Osteoblast (primary cell): ENCODE measurements at regions not wholly inside any gene's neighbourhood (a gene's known extent, or its start where the extent isn't known, plus 50 kb on each side); places are given as distances from the start of the nearest gene placed in this dataset.

Experiments
- DNase-seq: peaks from one replicate; pipeline ENCODE4 v3.0.0; 2011; ENCODE audit warnings: low spot score, mixed read lengths; ENCODE audit not compliant: insufficient read length; ENCODE audit errors: missing footprints
- H2AFZ ChIP-seq: 2 replicates; pipeline ENCODE4 v1.6.0; 2011; ENCODE audit warnings: mild to moderate bottlenecking, low read length
- H3K27ac ChIP-seq: 2 replicates; pipeline ENCODE4 v1.5.1; 2011; ENCODE audit warnings: mild to moderate bottlenecking, low read depth, low read length, moderate library complexity
- H3K27me3 ChIP-seq: 2 replicates; pipeline ENCODE4 v1.6.0; 2012; ENCODE audit warnings: mild to moderate bottlenecking, control low read depth, inconsistent platforms, low read length, moderate library complexity; ENCODE audit not compliant: insufficient read depth
- H3K36me3 ChIP-seq: 2 replicates; pipeline ENCODE4 v1.5.1; 2011; ENCODE audit warnings: mild to moderate bottlenecking, low read length, control low read depth, moderate library complexity; ENCODE audit not compliant: insufficient read depth
- H3K4me1 ChIP-seq: 2 replicates; pipeline ENCODE4 v1.5.1; 2011; ENCODE audit warnings: mild to moderate bottlenecking, low read length, control low read depth, moderate library complexity; ENCODE audit not compliant: insufficient read depth
- H3K4me2 ChIP-seq: 2 replicates; pipeline ENCODE4 v1.6.0; 2011; ENCODE audit warnings: mild to moderate bottlenecking, low read length; ENCODE audit not compliant: insufficient read depth
- H3K4me3 ChIP-seq: fragments of 200-600 bp; sonication (generic); 3 replicates; pipeline ENCODE4 v1.5.1; 2012; ENCODE audit warnings: mild to moderate bottlenecking, low read length, inconsistent platforms; ENCODE audit not compliant: insufficient read depth
- H3K79me2 ChIP-seq: 2 replicates; pipeline ENCODE4 v1.6.0; 2012; ENCODE audit warnings: mild to moderate bottlenecking, low read length, control low read depth, inconsistent platforms; ENCODE audit not compliant: insufficient read depth
- H3K9me3 ChIP-seq: 2 replicates; pipeline ENCODE4 v1.5.1; 2011; ENCODE audit warnings: low read depth, low read length, control low read depth
- H4K20me1 ChIP-seq: 2 replicates; pipeline ENCODE4 v1.6.0; 2012; ENCODE audit warnings: mild to moderate bottlenecking, low read length, control low read depth; ENCODE audit not compliant: insufficient read depth
- CTCF ChIP-seq: IDR thresholded peaks from 2 replicates; pipeline ENCODE4 v1.5.1; 2011; ENCODE audit warnings: mild to moderate bottlenecking, low read depth, low read length, moderate library complexity; ENCODE audit errors: extremely low read depth

- no peaks in the 10 kb centered on the region for H4K20me1 ChIP-seq
- no peaks in the 10 kb centered on the region for H3K4me1 ChIP-seq
- no peak for TF ChIP-seq CTCF
- DNase-seq: no peak
- H3K79me2 ChIP-seq: no peaks in the 10 kb centered on the region
- no peaks in the 10 kb centered on the region for H3K9me3 ChIP-seq
- no peak overlapping the region for H2AFZ ChIP-seq
- no peaks in the 10 kb centered on the region for H3K27me3 ChIP-seq
- no peak overlapping the region for H3K4me2 ChIP-seq
- H3K36me3 ChIP-seq: no peaks in the 10 kb centered on the region
- H3K27ac ChIP-seq: no peak overlapping the region
- no peak overlapping the region for H3K4me3 ChIP-seq
Observed at GRCh38 chr5:87940775-87941174, 327.9 kb downstream of the TMEM161B start.

GRCh38 chr5:87936667-87937066, 332.0 kb downstream of the TMEM161B start:
- Histone ChIP-seq H3K4me2 (no peak overlapping the region), H3K9me3 (no peaks in the 10 kb centered on the region), H3K27me3 (no peaks in the 10 kb centered on the region), H3K4me3 (no peak overlapping the region), H3K27ac (no peak overlapping the region), H3K79me2 (no peaks in the 10 kb centered on the region), H2AFZ (no peak overlapping the region), H3K4me1 (no peaks in the 10 kb centered on the region), H4K20me1 (no peaks in the 10 kb centered on the region), H3K36me3 (no peaks in the 10 kb centered on the region)
- no peak for TF ChIP-seq CTCF
- no peak for DNase-seq

- H2AFZ ChIP-seq: no peak overlapping the region
- H3K27ac ChIP-seq: no peak overlapping the region
- H3K36me3 ChIP-seq: no peaks in the 10 kb centered on the region
- no peaks in the 10 kb centered on the region for H3K4me1 ChIP-seq
- no peak for TF ChIP-seq CTCF
- H3K27me3 ChIP-seq: no peaks in the 10 kb centered on the region
- H3K4me2 ChIP-seq: no peak overlapping the region
- H3K4me3 ChIP-seq: no peak overlapping the region
- H3K9me3 ChIP-seq: no peaks in the 10 kb centered on the region
- H4K20me1 ChIP-seq: no peaks in the 10 kb centered on the region
- H3K79me2 ChIP-seq: no peaks in the 10 kb centered on the region
- no peak for DNase-seq
Observed at GRCh38 chr5:87924436-87924835, 344.2 kb downstream of the TMEM161B start.

GRCh38 chr5:87916320-87916719, 352.3 kb downstream of the TMEM161B start:
- H3K4me2 ChIP-seq: no peak overlapping the region
- no peaks in the 10 kb centered on the region for H3K36me3 ChIP-seq
- no peaks in the 10 kb centered on the region for H3K4me1 ChIP-seq
- H3K4me3 ChIP-seq: no peak overlapping the region
- H3K79me2 ChIP-seq: no peaks in the 10 kb centered on the region
- peaks cover 2% of the 10 kb centered on the region for H3K9me3 ChIP-seq
- H3K27ac ChIP-seq: no peak overlapping the region
- H2AFZ ChIP-seq: no peak overlapping the region
- TF ChIP-seq CTCF: no peak
- no peak for DNase-seq
- H4K20me1 ChIP-seq: no peaks in the 10 kb centered on the region
- H3K27me3 ChIP-seq: no peaks in the 10 kb centered on the region
